ENCODE measurements at regions not wholly inside any gene's neighbourhood (a gene's known extent, or its start where the extent isn't known, plus 50 kb on each side); places are given as distances from the start of the nearest gene placed in this dataset.

DNA sequence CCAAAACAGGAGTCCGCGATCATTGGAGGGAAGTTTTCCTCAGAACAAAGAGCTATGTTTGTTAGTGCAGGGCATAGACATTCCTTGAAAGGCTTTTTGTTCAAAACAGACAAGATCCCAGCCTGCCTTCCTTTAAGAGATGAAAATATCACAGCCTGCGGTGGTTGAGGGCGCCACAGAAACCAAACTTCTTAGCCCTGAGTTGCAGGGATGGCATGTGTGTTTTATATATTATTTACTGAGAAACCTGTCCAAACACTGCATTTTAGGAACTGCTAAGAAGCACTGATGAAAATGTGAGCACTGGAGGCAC, 57.5 kb upstream of the TMEM178A start:
- Histone ChIP-seq H4K20me1 (ENCODE audit: insufficient read depth, low read length) (no peaks in the 10 kb centered on the region), H3K4me1 (ENCODE audit: insufficient read depth, low read length) (no peaks in the 10 kb centered on the region), H3K27ac (ENCODE audit: low read length) (no peak overlapping the region), H3K4me3 (ENCODE audit: low read depth in 1 of 2, low read length in 2 of 2) (no peak overlapping the region), H3K27me3 (ENCODE audit: insufficient read depth, low read length, poor library complexity) (no peaks in the 10 kb centered on the region), H2AFZ (ENCODE audit: low read depth, low read length) (no peak overlapping the region), H3K79me2 (ENCODE audit: insufficient read depth, low read length) (no peaks in the 10 kb centered on the region), H3K4me2 (ENCODE audit: insufficient read depth, low read length) (no peak overlapping the region), H3K9ac (ENCODE audit: low read depth, low read length) (no peak overlapping the region), H3K9me3 (ENCODE audit: insufficient read depth, low read length, severe bottlenecking) (no peaks in the 10 kb centered on the region), H3K36me3 (ENCODE audit: insufficient read depth, low read length) (no peaks in the 10 kb centered on the region)
- DNase-seq (no peak), ATAC-seq (ENCODE audit: insufficient read depth, low read depth) (no peak)
- TF ChIP-seq, protein P1, sequence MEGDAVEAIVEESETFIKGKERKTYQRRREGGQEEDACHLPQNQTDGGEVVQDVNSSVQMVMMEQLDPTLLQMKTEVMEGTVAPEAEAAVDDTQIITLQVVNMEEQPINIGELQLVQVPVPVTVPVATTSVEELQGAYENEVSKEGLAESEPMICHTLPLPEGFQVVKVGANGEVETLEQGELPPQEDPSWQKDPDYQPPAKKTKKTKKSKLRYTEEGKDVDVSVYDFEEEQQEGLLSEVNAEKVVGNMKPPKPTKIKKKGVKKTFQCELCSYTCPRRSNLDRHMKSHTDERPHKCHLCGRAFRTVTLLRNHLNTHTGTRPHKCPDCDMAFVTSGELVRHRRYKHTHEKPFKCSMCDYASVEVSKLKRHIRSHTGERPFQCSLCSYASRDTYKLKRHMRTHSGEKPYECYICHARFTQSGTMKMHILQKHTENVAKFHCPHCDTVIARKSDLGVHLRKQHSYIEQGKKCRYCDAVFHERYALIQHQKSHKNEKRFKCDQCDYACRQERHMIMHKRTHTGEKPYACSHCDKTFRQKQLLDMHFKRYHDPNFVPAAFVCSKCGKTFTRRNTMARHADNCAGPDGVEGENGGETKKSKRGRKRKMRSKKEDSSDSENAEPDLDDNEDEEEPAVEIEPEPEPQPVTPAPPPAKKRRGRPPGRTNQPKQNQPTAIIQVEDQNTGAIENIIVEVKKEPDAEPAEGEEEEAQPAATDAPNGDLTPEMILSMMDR (IDR thresholded peaks at IDR 0.05; ENCODE audit: borderline replicate concordance, extremely low read depth, low read length, poor library complexity, severe bottlenecking): no peak
- TF ChIP-seq EZH2 (IDR thresholded peaks at IDR 0.05; ENCODE audit: borderline replicate concordance, low read depth, low read length, severe bottlenecking): no peak

DNA sequence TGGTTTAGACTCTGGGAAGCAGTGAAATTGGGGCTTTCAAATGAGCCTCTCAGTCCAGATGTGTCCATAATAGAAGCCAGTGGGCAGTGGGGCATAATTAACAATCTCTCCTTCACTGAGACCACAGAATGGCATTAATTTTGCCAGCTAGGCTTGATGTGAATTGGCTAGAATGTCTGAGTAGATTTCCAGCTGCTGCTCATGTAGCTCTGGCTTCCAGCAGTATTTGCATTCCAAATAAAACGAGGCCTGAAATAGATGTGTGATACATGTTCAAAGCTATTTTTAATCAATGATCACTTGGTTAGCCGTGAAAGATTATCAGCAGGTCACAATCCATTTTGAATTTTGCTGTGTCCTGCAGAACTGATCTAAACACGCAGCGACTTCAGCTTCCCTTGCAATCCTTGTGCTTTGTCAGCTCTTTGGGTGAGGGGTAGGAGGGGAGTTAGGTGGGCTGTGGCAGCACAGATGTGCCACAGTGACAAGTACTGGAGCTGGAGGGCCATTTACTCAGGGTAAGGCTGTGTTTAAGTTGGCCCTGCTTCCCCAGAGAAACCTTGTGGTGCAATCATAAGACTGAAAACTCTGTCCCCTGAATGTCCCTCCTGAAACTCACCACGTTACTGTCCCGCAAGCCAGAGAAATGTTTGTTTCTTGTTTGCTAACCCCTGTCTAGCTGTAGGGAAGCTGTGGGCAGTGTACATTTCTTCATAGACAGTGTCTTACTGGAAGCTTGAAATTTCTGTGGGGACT, 56.9 kb upstream of the TMEM178A start:
- DNase-seq (no peak), ATAC-seq (ENCODE audit: insufficient read depth, low read depth) (no peak)
- no peak overlapping the region for H3K4me2 ChIP-seq (ENCODE audit: insufficient read depth, low read length)
- H2AFZ ChIP-seq (ENCODE audit: low read depth, low read length): no peak overlapping the region
- no peaks in the 10 kb centered on the region for H3K79me2 ChIP-seq (ENCODE audit: insufficient read depth, low read length)
- no peaks in the 10 kb centered on the region for H3K36me3 ChIP-seq (ENCODE audit: insufficient read depth, low read length)
- no peak overlapping the region for H3K9ac ChIP-seq (ENCODE audit: low read depth, low read length)
- no peak overlapping the region for H3K27ac ChIP-seq (ENCODE audit: low read length)
- H3K4me1 ChIP-seq (ENCODE audit: insufficient read depth, low read length): no peaks in the 10 kb centered on the region
- no peak for TF ChIP-seq EZH2 (IDR thresholded peaks at IDR 0.05; ENCODE audit: borderline replicate concordance, low read depth, low read length, severe bottlenecking)
- TF ChIP-seq, protein P1 (IDR thresholded peaks at IDR 0.05; ENCODE audit: borderline replicate concordance, extremely low read depth, low read length, poor library complexity, severe bottlenecking): no peak
- no peaks in the 10 kb centered on the region for H3K9me3 ChIP-seq (ENCODE audit: insufficient read depth, low read length, severe bottlenecking)
- H3K4me3 ChIP-seq (ENCODE audit: low read depth in 1 of 2, low read length in 2 of 2): no peak overlapping the region
- H4K20me1 ChIP-seq (ENCODE audit: insufficient read depth, low read length): no peaks in the 10 kb centered on the region
- no peaks in the 10 kb centered on the region for H3K27me3 ChIP-seq (ENCODE audit: insufficient read depth, low read length, poor library complexity)

DNA sequence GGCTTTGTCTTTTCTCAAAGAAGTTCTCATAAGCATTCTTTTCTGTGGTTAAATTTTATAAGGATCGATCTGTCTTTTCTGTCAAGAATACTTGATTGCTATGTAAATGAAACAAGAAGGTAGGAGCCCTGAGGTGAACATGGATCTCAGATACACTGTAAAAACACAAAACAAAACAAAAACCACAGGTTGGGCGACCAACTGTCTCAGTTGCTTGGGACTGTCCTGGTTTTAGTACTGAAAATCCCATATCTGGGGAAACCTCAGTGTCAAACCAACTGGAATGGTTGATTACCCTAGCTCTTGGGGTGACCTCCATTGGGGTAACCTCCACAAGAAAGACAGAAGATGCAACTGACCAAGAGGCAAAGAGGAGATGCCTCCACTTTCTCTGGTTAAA, 55.8 kb upstream of the TMEM178A start:
- H3K4me3 ChIP-seq (ENCODE audit: low read depth in 1 of 2, low read length in 2 of 2): no peak overlapping the region
- H3K79me2 ChIP-seq (ENCODE audit: insufficient read depth, low read length): no peaks in the 10 kb centered on the region
- no peak overlapping the region for H2AFZ ChIP-seq (ENCODE audit: low read depth, low read length)
- H3K4me1 ChIP-seq (ENCODE audit: insufficient read depth, low read length): no peaks in the 10 kb centered on the region
- H3K9me3 ChIP-seq (ENCODE audit: insufficient read depth, low read length, severe bottlenecking): no peaks in the 10 kb centered on the region
- ATAC-seq (ENCODE audit: insufficient read depth, low read depth): no peak
- no peak for DNase-seq
- H3K27me3 ChIP-seq (ENCODE audit: insufficient read depth, low read length, poor library complexity): no peaks in the 10 kb centered on the region
- H4K20me1 ChIP-seq (ENCODE audit: insufficient read depth, low read length): no peaks in the 10 kb centered on the region
- H3K27ac ChIP-seq (ENCODE audit: low read length): no peak overlapping the region
- TF ChIP-seq, protein P1 (IDR thresholded peaks at IDR 0.05; ENCODE audit: borderline replicate concordance, extremely low read depth, low read length, poor library complexity, severe bottlenecking): no peak
- no peak for TF ChIP-seq EZH2 (IDR thresholded peaks at IDR 0.05; ENCODE audit: borderline replicate concordance, low read depth, low read length, severe bottlenecking)
- H3K9ac ChIP-seq (ENCODE audit: low read depth, low read length): no peak overlapping the region
- H3K36me3 ChIP-seq (ENCODE audit: insufficient read depth, low read length): no peaks in the 10 kb centered on the region
- no peak overlapping the region for H3K4me2 ChIP-seq (ENCODE audit: insufficient read depth, low read length)

Data from DND-41 (cell line).